H1 (cell line): ENCODE measurements at regions not wholly inside any gene's neighbourhood (a gene's known extent, or its start where the extent isn't known, plus 50 kb on each side); places are given as distances from the start of the nearest gene placed in this dataset.

Source experiments
- CTCF ChIA-PET: fragments of 300-600 bp; sonication (Branson Sonifier 250); formaldehyde crosslinking; loops from one replicate; lab custom pipeline; 2021; ENCODE audit not compliant: partially characterized antibody; lab: Charles Lee
- POLR2A ChIA-PET: fragments of 300-600 bp; sonication (Branson Sonifier 250); formaldehyde crosslinking; loops from one replicate; lab custom pipeline; 2021; ENCODE audit warnings: inconsistent platforms; ENCODE audit not compliant: partially characterized antibody; lab: Charles Lee
- DNase-seq, 2 experiments: peaks; one replicate each; pipeline versions ENCODE4 v3.0.0 to v3.0.0-alpha.2; 2010 to 2022; ENCODE audit warnings: low spot score in 2 of 2, low read depth in 1 of 2, mixed read lengths in 1 of 2
- FAIRE-seq: peaks from 2 replicates; lab custom pipeline; 2011; peaks lifted over from hg19 to GRCh38; lab: Jason Lieb, UNC
- H2AFZ ChIP-seq: 2 replicates; pipeline ENCODE4 v1.8.1; 2012; ENCODE audit warnings: low read length, inconsistent platforms
- H2AK5ac ChIP-seq: 2 replicates; pipeline ENCODE4 v1.6.1; 2013; ENCODE audit warnings: low read depth, low read length
- H2BK120ac ChIP-seq: replicated peaks from 2 replicates; pipeline ENCODE3; 2013; ENCODE audit warnings: low read depth, low read length, inconsistent platforms
- H2BK12ac ChIP-seq: 2 replicates; pipeline ENCODE4 v1.6.1; 2013; ENCODE audit warnings: low read depth, low read length
- H2BK15ac ChIP-seq: 2 replicates; pipeline ENCODE4 v1.6.1; 2013; ENCODE audit warnings: low read length
- H2BK20ac ChIP-seq: 2 replicates; pipeline ENCODE4 v1.6.1; 2013; ENCODE audit warnings: low read length
- H2BK5ac ChIP-seq: 2 replicates; pipeline ENCODE4 v1.6.1; 2013; ENCODE audit warnings: low read depth, low read length
- H3K14ac ChIP-seq: 2 replicates; pipeline ENCODE4 v1.6.1; 2013; ENCODE audit warnings: inconsistent platforms; ENCODE audit not compliant: insufficient read length
- H3K18ac ChIP-seq: 2 replicates; pipeline ENCODE4 v1.6.1; 2013; ENCODE audit warnings: low read length; ENCODE audit errors: extremely low read depth
- H3K23ac ChIP-seq: 2 replicates; pipeline ENCODE4 v1.6.1; 2013; ENCODE audit warnings: inconsistent platforms; ENCODE audit not compliant: insufficient read length
- H3K23me2 ChIP-seq: 2 replicates; pipeline ENCODE4 v1.6.1; 2013; ENCODE audit warnings: low read depth, low read length
- H3K27ac ChIP-seq: 2 replicates; pipeline ENCODE4 v1.6.1; 2011; ENCODE audit warnings: low read depth, low read length, inconsistent platforms
- H3K27me3 ChIP-seq, 4 experiments: replicated peaks in 1 of 4; 1 replicate in 1 of 4; 2 replicates in 3 of 4; pipeline versions ENCODE4 v1.6.1 to v1.8.1; 2011 to 2013; ENCODE audit warnings: low read length in 3 of 4, mild to moderate bottlenecking in 3 of 4, inconsistent platforms in 2 of 4, mixed read lengths in 2 of 4, moderate library complexity in 1 of 4; ENCODE audit not compliant: control insufficient read depth in 3 of 4, insufficient read depth in 3 of 4; ENCODE audit errors: extremely low read depth in 1 of 4
- H3K36me3 ChIP-seq, 4 experiments: 2 replicates each; pipeline versions ENCODE4 v1.6.1 to v1.8.1; 2011 to 2013; ENCODE audit warnings: mild to moderate bottlenecking in 4 of 4, low read length in 3 of 4, moderate library complexity in 2 of 4, control low read depth in 1 of 4, inconsistent platforms in 1 of 4; ENCODE audit not compliant: insufficient read depth in 4 of 4, control insufficient read depth in 2 of 4
- H3K4ac ChIP-seq: replicated peaks from 2 replicates; pipeline ENCODE3; 2013; ENCODE audit warnings: low read length, low read depth, mixed read lengths, inconsistent platforms; ENCODE audit not compliant: insufficient read length
- H3K4me1 ChIP-seq, 4 experiments: replicated peaks in 1 of 4; 1 replicate in 1 of 4; 2 replicates in 3 of 4; pipeline versions ENCODE4 v1.6.1 to v1.8.1; 2011 to 2013; ENCODE audit warnings: low read length in 3 of 4, inconsistent platforms in 2 of 4, mixed read lengths in 1 of 4; ENCODE audit not compliant: insufficient read depth in 4 of 4, control insufficient read depth in 3 of 4
- H3K4me2 ChIP-seq, 2 experiments: 2 replicates each; pipeline versions ENCODE4 v1.6.1 to v1.8.1; 2011 to 2013; ENCODE audit warnings: low read depth in 2 of 2, low read length in 2 of 2, control low read depth in 1 of 2, inconsistent platforms in 1 of 2, mild to moderate bottlenecking in 1 of 2; ENCODE audit not compliant: insufficient read depth in 1 of 2
- H3K4me3 ChIP-seq, 4 experiments: fragments of 200-600, 300-600 bp in 1 of 4; sonication (generic), shearing (Covaris generic), sonication (Bioruptor Twin) in 1 of 4; 2 replicates each; pipeline versions ENCODE4 v1.5.1 to v1.8.1; 2011 to 2016; ENCODE audit warnings: low read length in 4 of 4, low read depth in 3 of 4, control low read depth in 2 of 4, inconsistent platforms in 2 of 4, mild to moderate bottlenecking in 2 of 4, mixed read lengths in 1 of 4, moderate library complexity in 1 of 4; ENCODE audit not compliant: insufficient read depth in 2 of 4; ENCODE audit errors: extremely low read depth in 1 of 4
- H3K56ac ChIP-seq: replicated peaks from 2 replicates; pipeline ENCODE3; 2013; ENCODE audit warnings: low read depth, mild to moderate bottlenecking, mixed read lengths, low read length, inconsistent platforms; ENCODE audit not compliant: insufficient read length
- H3K79me1 ChIP-seq: 2 replicates; pipeline ENCODE4 v1.6.1; 2013; ENCODE audit warnings: low read depth, low read length, control low read depth
- H3K79me2 ChIP-seq, 2 experiments: 2 replicates each; pipeline versions ENCODE4 v1.6.1 to v1.8.1; 2012 to 2013; ENCODE audit warnings: low read length in 2 of 2, mild to moderate bottlenecking in 2 of 2, inconsistent platforms in 1 of 2; ENCODE audit not compliant: insufficient read depth in 2 of 2, control insufficient read depth in 1 of 2
- H3K9ac ChIP-seq, 4 experiments: replicated peaks in 1 of 4; 1 replicate in 1 of 4; 2 replicates in 3 of 4; pipeline versions ENCODE4 v1.6.1 to v1.8.1; 2011 to 2013; ENCODE audit warnings: low read depth in 3 of 4, low read length in 3 of 4, control low read depth in 2 of 4, mild to moderate bottlenecking in 2 of 4, moderate library complexity in 2 of 4, inconsistent platforms in 1 of 4; ENCODE audit errors: extremely low read depth in 1 of 4
- H3K9me3 ChIP-seq, 2 experiments: 2 replicates each; pipeline versions ENCODE4 v1.6.1 to v1.8.1; 2012 to 2013; ENCODE audit warnings: mild to moderate bottlenecking in 2 of 2, moderate library complexity in 2 of 2, control low read depth in 1 of 2, inconsistent platforms in 1 of 2, low read depth in 1 of 2, low read length in 1 of 2, mixed read lengths in 1 of 2; ENCODE audit not compliant: insufficient read depth in 2 of 2
- H4K20me1 ChIP-seq, 2 experiments: replicated peaks in 1 of 2; 2 replicates each; pipeline versions ENCODE3 to v1.8.1; 2011 to 2013; ENCODE audit warnings: inconsistent platforms in 2 of 2, low read length in 2 of 2, mild to moderate bottlenecking in 1 of 2; ENCODE audit not compliant: insufficient read depth in 2 of 2, control insufficient read depth in 1 of 2
- H4K5ac ChIP-seq: 2 replicates; pipeline ENCODE4 v1.6.1; 2013; ENCODE audit warnings: low read length, low read depth, mixed read lengths, inconsistent platforms; ENCODE audit not compliant: insufficient read length
- H4K8ac ChIP-seq: 2 replicates; pipeline ENCODE4 v1.8.0; 2013; ENCODE audit warnings: mild to moderate bottlenecking, moderate library complexity, low read length, inconsistent platforms; ENCODE audit not compliant: insufficient read depth; ENCODE audit errors: extremely low read depth
- H4K91ac ChIP-seq: replicated peaks from 2 replicates; pipeline ENCODE3; 2013; ENCODE audit warnings: low read length, mixed read lengths, inconsistent platforms; ENCODE audit not compliant: insufficient read length
- CEBPB ChIP-seq: IDR thresholded peaks from 2 replicates; pipeline ENCODE4 v1.6.1; 2012; ENCODE audit warnings: low read depth, low read length
- GABPA ChIP-seq: IDR thresholded peaks from 2 replicates; pipeline ENCODE4 v1.6.1; 2011; ENCODE audit warnings: mild to moderate bottlenecking, low read length, moderate library complexity, borderline replicate concordance; ENCODE audit not compliant: insufficient read depth
- ZNF274 ChIP-seq: IDR thresholded peaks from 2 replicates; pipeline ENCODE4 v1.7.0; 2012; ENCODE audit warnings: low read length, borderline replicate concordance; ENCODE audit errors: extremely low read depth
- WGBS, 2 experiments: shearing (Covaris generic) in 1 of 2; methylation state at CpG; one replicate each; pipeline versions ENCODE4 v1.1.6 to v1.1.7; 2013 to 2015; ENCODE audit warnings: low lambda C conversion rate in 2 of 2, mixed read lengths in 2 of 2, inconsistent platforms in 1 of 2, low coverage in 1 of 2, missing lambda C conversion rate in 1 of 2; ENCODE audit not compliant: insufficient replicate concordance in 2 of 2, insufficient coverage in 1 of 2, insufficient read length in 1 of 2; ENCODE audit errors: extremely low coverage in 1 of 2, missing lambda C conversion rate in 1 of 2; 5-methylcytosine and 5-hydroxymethylcytosine counted together

DNA sequence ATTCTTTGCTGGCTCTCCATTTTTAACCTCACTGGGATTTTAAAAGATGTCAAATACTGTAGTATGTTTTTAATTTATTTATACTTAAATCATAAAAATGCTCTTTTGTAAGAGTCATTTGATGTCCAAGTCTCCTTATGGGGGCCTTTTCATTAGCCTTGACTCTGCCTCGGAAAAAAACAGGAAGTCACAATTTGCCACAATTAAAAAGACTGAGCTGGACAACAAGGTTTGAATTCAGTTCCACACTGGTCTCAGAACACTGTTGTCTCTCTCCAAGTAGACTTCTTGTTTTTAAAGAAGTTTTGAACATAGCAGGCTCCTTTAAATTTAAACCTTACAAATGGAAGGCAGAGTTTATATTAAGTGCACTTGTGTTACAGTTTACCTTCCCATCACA lies 444.2 kb downstream of the ACTL7B start:
- Histone ChIP-seq H4K20me1 (no peaks in the 10 kb centered on the region), H3K79me2 (no peaks in the 10 kb centered on the region), H3K4me2 (no peak overlapping the region), H3K14ac (no peak overlapping the region), H2BK5ac (no peak overlapping the region), H3K79me1 (no peaks in the 10 kb centered on the region), H4K91ac (no peak overlapping the region), H3K23ac (no peak overlapping the region), H3K4ac (no peak overlapping the region), H4K5ac (no peak overlapping the region), H3K4me1 (no peaks in the 10 kb centered on the region), H3K56ac (no peak overlapping the region), H2BK20ac (no peak overlapping the region), H2BK15ac (no peak overlapping the region), H3K36me3 (no peaks in the 10 kb centered on the region), H3K4me3 (no peak overlapping the region), H2AFZ (no peak overlapping the region), H3K18ac (no peak overlapping the region), H2AK5ac (no peak overlapping the region), H3K9me3 (no peaks in the 10 kb centered on the region), H3K23me2 (no peaks in the 10 kb centered on the region), H3K27me3 (no peaks in the 10 kb centered on the region), H3K9ac (no peak overlapping the region), H3K27ac (no peak overlapping the region), H2BK120ac (no peak overlapping the region), H2BK12ac (no peak overlapping the region), H4K8ac (no peak overlapping the region)
- TF ChIP-seq ZNF274 (no peak), CEBPB (no peak), GABPA (no peak)
- DNase-seq = no peak
- FAIRE-seq = no peak
- POLR2A ChIA-PET = no interaction called here
- CTCF ChIA-PET = interaction anchor here (0.6 to 3.3 kb wide), 8 partner anchors 9 to 989 kb away, joined by 3 to 17 read pairs (median 4); no protein-coding TSS in a partner anchor
- WGBS, 2 experiments = 89% methylated on average over 1 of the region's 1 CpG; no CpG with 5 or more reads in 1 of the 2 experiments
